GM06990 (cell line): ENCODE measurements at regions not wholly inside any gene's neighbourhood (a gene's known extent, or its start where the extent isn't known, plus 50 kb on each side); places are given as distances from the start of the nearest gene placed in this dataset.

Source experiments
- DNase-seq: peaks from one replicate; pipeline ENCODE4 v3.0.0-alpha.2; 2011; ENCODE audit not compliant: insufficient read length; ENCODE audit errors: extremely low read depth
- H3K27me3 ChIP-seq: replicated peaks from 2 replicates; pipeline ENCODE4 v1.6.0; 2011; ENCODE audit warnings: low read length; ENCODE audit not compliant: control insufficient read depth, insufficient read depth
- H3K36me3 ChIP-seq: 2 replicates; pipeline ENCODE4 v1.5.1; 2011; ENCODE audit warnings: low read length; ENCODE audit not compliant: control insufficient read depth, insufficient read depth
- H3K4me3 ChIP-seq: replicated peaks from 2 replicates; pipeline ENCODE4 v1.5.1; 2011; ENCODE audit warnings: low read depth, mild to moderate bottlenecking, control low read depth, low read length
- CTCF ChIP-seq: IDR thresholded peaks from 2 replicates; pipeline ENCODE4 v1.5.1; 2011; ENCODE audit warnings: low read length, control low read depth, mild to moderate bottlenecking, inconsistent platforms; ENCODE audit not compliant: insufficient read depth, poor library complexity, severe bottlenecking

- Histone ChIP-seq H3K4me3 (no peak overlapping the region), H3K36me3 (no peaks in the 10 kb centered on the region), H3K27me3 (no peaks in the 10 kb centered on the region; the same call in none of the 2 replicates)
- no peak for DNase-seq
- no peak for TF ChIP-seq CTCF
These were observed 286.9 kb downstream of the GADD45G start for GRCh38 chr9:89891591-89892304.

- no peak for TF ChIP-seq CTCF
- H3K27me3 ChIP-seq: peaks cover 1% of the 10 kb centered on the region
- no peaks in the 10 kb centered on the region for H3K36me3 ChIP-seq
These were observed 288.1 kb downstream of the GADD45G start for GRCh38 chr9:89892920-89893319.

GRCh38 chr9:89893886-89894285, 289.1 kb downstream of the GADD45G start:
- DNase-seq: no peak
- no peaks in the 10 kb centered on the region for H3K36me3 ChIP-seq
- H3K4me3 ChIP-seq: no peak overlapping the region
- no peak for TF ChIP-seq CTCF
- peaks cover 1% of the 10 kb centered on the region for H3K27me3 ChIP-seq

More at GRCh38 chr9:89892920-89893319, 288.1 kb downstream of the GADD45G start:
- no peak overlapping the region for H3K4me3 ChIP-seq
- DNase-seq: no peak

GRCh38 chr9:89896806-89897340, 292.1 kb downstream of the GADD45G start:
- DNase-seq: no peak
- Histone ChIP-seq H3K36me3 (no peaks in the 10 kb centered on the region), H3K4me3 (no peak overlapping the region), H3K27me3 (peaks cover 1% of the 10 kb centered on the region; the same call in 1 of the 2 replicates)
- no peak for TF ChIP-seq CTCF

- H3K4me3 ChIP-seq: no peak overlapping the region
- TF ChIP-seq CTCF: no peak
- DNase-seq: no peak
- no peaks in the 10 kb centered on the region for H3K36me3 ChIP-seq
- H3K27me3 ChIP-seq: peaks cover 1% of the 10 kb centered on the region; the same call in 1 of the 2 replicates
These were observed 294.8 kb downstream of the GADD45G start for GRCh38 chr9:89899573-89899972.
